IMR-90 (cell line): ENCODE measurements at regions not wholly inside any gene's neighbourhood (a gene's known extent, or its start where the extent isn't known, plus 50 kb on each side); places are given as distances from the start of the nearest gene placed in this dataset.

Experiments used
- ATAC-seq: fragments of 200-7000 bp; cut with Tn5 transposase; 2 replicates; pipeline ENCODE4 v1.9.1; 2020; ENCODE audit warnings: low read depth, mild to moderate bottlenecking, moderate library complexity
- BruUV-seq: library from RNA; stranded (reverse); fragments of 400-500 nt; replicated peaks from 2 replicates; lab custom pipeline; 2021; lab: Mats Ljungman, UMichigan
- CTCF ChIA-PET: fragments of 300-600 bp; formaldehyde crosslinking; extraction: SDS; loops from one replicate; lab custom pipeline; 2021; ENCODE audit warnings: antibody characterized with exemption; lab: Yijun Ruan, JAX
- POLR2A ChIA-PET: fragments of 300-600 bp; sonication (Branson Sonifier 250); formaldehyde crosslinking; loops from one replicate; lab custom pipeline; 2022; ENCODE audit warnings: antibody characterized with exemption; ENCODE audit not compliant: unreplicated experiment; lab: Charles Lee
- DNase-seq: peaks from one replicate; pipeline ENCODE4 v3.0.0; 2013
- H2AFZ ChIP-seq: replicated peaks from 2 replicates; pipeline ENCODE3; 2013; ENCODE audit warnings: low read length, mild to moderate bottlenecking; ENCODE audit not compliant: poor library complexity
- H2AK5ac ChIP-seq: 2 replicates; pipeline ENCODE4 v1.6.1; 2013; ENCODE audit warnings: low read depth, low read length, inconsistent platforms
- H2AK9ac ChIP-seq: replicated peaks from 2 replicates; pipeline ENCODE3; 2013; ENCODE audit warnings: mild to moderate bottlenecking, low read depth, low read length, moderate library complexity; ENCODE audit not compliant: poor library complexity
- H2BK120ac ChIP-seq: 2 replicates; pipeline ENCODE4 v1.6.1; 2013; ENCODE audit warnings: low read depth, low read length, inconsistent platforms
- H2BK15ac ChIP-seq: 3 replicates; pipeline ENCODE4 v1.6.1; 2013; ENCODE audit warnings: low read depth, low read length, inconsistent platforms
- H2BK20ac ChIP-seq: 2 replicates; pipeline ENCODE4 v1.6.1; 2013; ENCODE audit warnings: low read depth, mild to moderate bottlenecking, inconsistent platforms, low read length, moderate library complexity
- H2BK5ac ChIP-seq: 2 replicates; pipeline ENCODE4 v1.6.1; 2013; ENCODE audit warnings: mild to moderate bottlenecking, low read depth, low read length, inconsistent platforms; ENCODE audit not compliant: poor library complexity, severe bottlenecking
- H3K14ac ChIP-seq: replicated peaks from 2 replicates; pipeline ENCODE4 v1.6.1; 2013; ENCODE audit warnings: low read depth, low read length, inconsistent platforms
- H3K18ac ChIP-seq: 2 replicates; pipeline ENCODE4 v1.6.1; 2013; ENCODE audit warnings: low read depth, low read length, control low read depth
- H3K23ac ChIP-seq: 2 replicates; pipeline ENCODE4 v1.6.1; 2013; ENCODE audit warnings: low read depth, low read length, inconsistent platforms
- H3K27ac ChIP-seq: 2 replicates; pipeline ENCODE4 v1.5.1; 2013; ENCODE audit warnings: mild to moderate bottlenecking, control low read depth, low read length; ENCODE audit not compliant: insufficient read depth
- H3K27me3 ChIP-seq: 2 replicates; pipeline ENCODE4 v1.6.1; 2013; ENCODE audit warnings: low read length; ENCODE audit not compliant: control insufficient read depth, insufficient read depth
- H3K36me3 ChIP-seq: 2 replicates; pipeline ENCODE4 v1.6.1; 2013; ENCODE audit warnings: low read length, mixed read lengths; ENCODE audit not compliant: control insufficient read depth, insufficient read depth
- H3K4ac ChIP-seq: 2 replicates; pipeline ENCODE4 v1.6.1; 2013; ENCODE audit warnings: low read depth, low read length, inconsistent platforms
- H3K4me1 ChIP-seq: 2 replicates; pipeline ENCODE4 v1.6.1; 2013; ENCODE audit warnings: low read length, mixed read lengths; ENCODE audit not compliant: control insufficient read depth, insufficient read depth
- H3K4me2 ChIP-seq: 2 replicates; pipeline ENCODE4 v1.6.1; 2013; ENCODE audit warnings: low read depth, mild to moderate bottlenecking, control low read depth, low read length, moderate library complexity
- H3K4me3 ChIP-seq: 2 replicates; pipeline ENCODE4 v1.5.1; 2013; ENCODE audit warnings: low read depth, mild to moderate bottlenecking, control low read depth, low read length, moderate library complexity; ENCODE audit not compliant: insufficient read depth
- H3K56ac ChIP-seq: 2 replicates; pipeline ENCODE4 v1.6.1; 2013; ENCODE audit warnings: low read length, inconsistent platforms; ENCODE audit not compliant: insufficient read depth; ENCODE audit errors: extremely low read depth
- H3K79me1 ChIP-seq, 2 experiments: 2 replicates each; pipeline ENCODE4 v1.6.1; 2013; ENCODE audit warnings: low read length in 2 of 2, inconsistent platforms in 1 of 2, low read depth in 1 of 2
- H3K9ac ChIP-seq: 2 replicates; pipeline ENCODE4 v1.6.1; 2013; ENCODE audit warnings: low read depth, low read length, control low read depth
- H3K9me1 ChIP-seq: 2 replicates; pipeline ENCODE4 v1.6.1; 2013; ENCODE audit warnings: low read length, inconsistent platforms; ENCODE audit not compliant: insufficient read depth
- H3K9me3 ChIP-seq: 2 replicates; pipeline ENCODE4 v1.6.1; 2013; ENCODE audit warnings: low read length; ENCODE audit not compliant: control insufficient read depth, insufficient read depth
- H4K20me1 ChIP-seq: 2 replicates; pipeline ENCODE4 v1.6.1; 2013; ENCODE audit warnings: low read length, inconsistent platforms; ENCODE audit not compliant: insufficient read depth
- H4K5ac ChIP-seq: 2 replicates; pipeline ENCODE4 v1.6.1; 2013; ENCODE audit warnings: mild to moderate bottlenecking, low read depth, low read length, control low read depth
- H4K8ac ChIP-seq, 2 experiments: 2 replicates each; pipeline ENCODE4 v1.6.1; 2013; ENCODE audit warnings: low read depth in 2 of 2, low read length in 2 of 2, control low read depth in 1 of 2, inconsistent platforms in 1 of 2
- H4K91ac ChIP-seq: 2 replicates; pipeline ENCODE4 v1.6.1; 2013; ENCODE audit warnings: low read depth, low read length, inconsistent platforms; ENCODE audit not compliant: insufficient read depth
- BHLHE40 ChIP-seq: fragments of 150-350 bp; IDR thresholded peaks from 2 replicates; pipeline ENCODE4 v1.6.1; 2016; ENCODE audit warnings: mild to moderate bottlenecking, low read depth, low read length
- CEBPB ChIP-seq: IDR thresholded peaks from 2 replicates; pipeline ENCODE4 v1.6.1; 2012; ENCODE audit warnings: low read depth, low read length, improper control_type of control experiment
- CHD1 ChIP-seq: IDR thresholded peaks from 2 replicates; pipeline ENCODE4 v1.6.1; 2012; ENCODE audit warnings: low read depth, low read length, improper control_type of control experiment
- CTCF ChIP-seq: conservative IDR thresholded peaks from 2 replicates; pipeline ENCODE4 v1.5.1; 2012; ENCODE audit warnings: mild to moderate bottlenecking, low read depth, low read length, improper control_type of control experiment
- ELK1 ChIP-seq: fragments of 150-350 bp; IDR thresholded peaks from 2 replicates; pipeline ENCODE4 v1.6.1; 2016; ENCODE audit warnings: low read depth, mild to moderate bottlenecking, low read length, moderate library complexity, borderline replicate concordance
- FOS ChIP-seq: fragments of 150-350 bp; IDR thresholded peaks from 2 replicates; pipeline ENCODE4 v1.6.1; 2016; ENCODE audit warnings: low read depth, low read length
- MAFK ChIP-seq: IDR thresholded peaks from 2 replicates; pipeline ENCODE4 v1.6.1; 2012; ENCODE audit warnings: low read depth, low read length, improper control_type of control experiment
- MAZ ChIP-seq: IDR thresholded peaks from 2 replicates; pipeline ENCODE4 v1.6.1; 2012; ENCODE audit warnings: low read depth, mild to moderate bottlenecking, low read length, improper control_type of control experiment, moderate library complexity, borderline replicate concordance
- MXI1 ChIP-seq: IDR thresholded peaks from 2 replicates; pipeline ENCODE4 v1.6.1; 2012; ENCODE audit warnings: low read depth, mild to moderate bottlenecking, low read length, moderate library complexity, borderline replicate concordance
- NFE2L2 ChIP-seq: fragments of 150-350 bp; IDR thresholded peaks from 2 replicates; pipeline ENCODE4 v1.6.1; 2016; ENCODE audit warnings: low read depth, mild to moderate bottlenecking, low read length
- POLR2A ChIP-seq: IDR thresholded peaks from 2 replicates; pipeline ENCODE4 v1.6.1; 2012; ENCODE audit warnings: mild to moderate bottlenecking, low read depth, low read length
- RAD21 ChIP-seq: IDR thresholded peaks from 2 replicates; pipeline ENCODE4 v1.6.1; 2012; ENCODE audit warnings: low read length, improper control_type of control experiment
- RCOR1 ChIP-seq: IDR thresholded peaks from 2 replicates; pipeline ENCODE4 v1.6.1; 2012; ENCODE audit warnings: mild to moderate bottlenecking, low read length, improper control_type of control experiment; ENCODE audit not compliant: insufficient replicate concordance
- RFX5 ChIP-seq: IDR thresholded peaks from 2 replicates; pipeline ENCODE4 v1.8.0; 2012; ENCODE audit warnings: low read depth, mild to moderate bottlenecking, low read length, moderate library complexity
- SMC3 ChIP-seq: fragments of 150-350 bp; IDR thresholded peaks from 2 replicates; pipeline ENCODE4 v1.6.1; 2016; ENCODE audit warnings: low read depth, mild to moderate bottlenecking, antibody characterized with exemption, low read length, moderate library complexity
- USF2 ChIP-seq: fragments of 150-350 bp; IDR thresholded peaks from 2 replicates; pipeline ENCODE4 v1.6.1; 2017; ENCODE audit warnings: mild to moderate bottlenecking, antibody characterized with exemption, low read length, low read depth
- WGBS, 2 experiments: methylation state at CpG; one replicate each; pipeline versions ENCODE4 v1.1.5 to v1.1.7; 2013; ENCODE audit warnings: missing lambda C conversion rate in 2 of 2; ENCODE audit not compliant: insufficient read length in 1 of 2; ENCODE audit errors: extremely low coverage in 2 of 2; 5-methylcytosine and 5-hydroxymethylcytosine counted together
- dilution Hi-C: fragments of 300-500 bp; cut with HindIII; formaldehyde crosslinking; loops from one replicate; pipeline ENCODE4 v1.14.3; 2018; ENCODE audit warnings: low sequenced_read_pairs; ENCODE audit not compliant: unreplicated experiment
- in situ Hi-C: fragments of 300-500 bp; cut with MboI; formaldehyde crosslinking; loops from 3 replicates; pipeline ENCODE4 v1.14.3; 2019; ENCODE audit warnings: low sequenced_read_pairs, inconsistent platforms, mixed read lengths
- intact Hi-C: fragments of 100-400 bp; cut with micrococcal nuclease; formaldehyde crosslinking; loops from 2 replicates; pipeline ENCODE4 v1.10.0; 2022

GRCh38 chr6:43939281-43940070 is 169.5 kb downstream of the VEGFA start:
- no TSS peak for BruUV-seq
- Histone ChIP-seq H3K4ac (no peak overlapping the region), H2AK5ac (0 out of 2 replicates have a peak overlapping the region, but pooled peaks have one; percentile 39), H3K4me2 (no peak overlapping the region), H3K18ac (no peak overlapping the region), H4K5ac (no peak overlapping the region), H4K91ac (no peak overlapping the region), H2BK120ac (no peak overlapping the region), H3K9ac (no peak overlapping the region), H3K4me1 (peaks cover under 1% of the 10 kb centered on the region; the same call in 1 of the 2 replicates), H4K8ac (no peak overlapping the region), H3K9me3 (no peaks in the 10 kb centered on the region), H3K23ac (no peak overlapping the region), H3K9me1 (no peaks in the 10 kb centered on the region), H3K27ac (no peak overlapping the region), H3K56ac (no peak overlapping the region), H3K36me3 (no peaks in the 10 kb centered on the region), H3K27me3 (peaks cover 18% of the 10 kb centered on the region), H3K4me3 (no peak overlapping the region), H2AK9ac (no peak overlapping the region), H4K20me1 (no peaks in the 10 kb centered on the region), H2BK15ac (no peak overlapping the region), H3K79me1 (no peaks in the 10 kb centered on the region), H2BK20ac (no peak overlapping the region), H3K14ac (no peak overlapping the region), H2BK5ac (no peak overlapping the region), H2AFZ (no peak overlapping the region)
- 96% methylated on average over 5 of the region's 15 CpGs; no CpG with 5 or more reads in 1 of the 2 experiments for WGBS, 2 experiments
- in situ Hi-C loops: no loop called here
- CTCF ChIA-PET: no interaction called here
- intact Hi-C loops: no loop called here
- dilution Hi-C loops: no loop called here
- no peak for ATAC-seq
- POLR2A ChIA-PET: no interaction called here
- TF ChIP-seq FOS (no peak), RAD21 (no peak), MXI1 (no peak), MAFK (no peak), USF2 (no peak), CTCF (no peak), ELK1 (no peak), RCOR1 (no peak), BHLHE40 (no peak), NFE2L2 (no peak), CHD1 (no peak), CEBPB (no peak), POLR2A (no peak), SMC3 (no peak), MAZ (no peak), RFX5 (no peak)
- no peak for DNase-seq
